GM21825 (cell line): ENCODE measurements at regions not wholly inside any gene's neighbourhood (a gene's known extent, or its start where the extent isn't known, plus 50 kb on each side); places are given as distances from the start of the nearest gene placed in this dataset.
"Not testable (repeated sequence)": the region's sequence is repeated elsewhere in the genome, so short reads cannot be mapped to it uniquely, and the experiment has no call there.

Source experiments
- ATAC-seq: cut with Tn5 transposase; IDR thresholded peaks from one replicate; pipeline ENCODE4 v1.9.1; 2021; ENCODE audit warnings: mild to moderate bottlenecking, moderate library complexity; ENCODE audit not compliant: unreplicated experiment

DNA sequence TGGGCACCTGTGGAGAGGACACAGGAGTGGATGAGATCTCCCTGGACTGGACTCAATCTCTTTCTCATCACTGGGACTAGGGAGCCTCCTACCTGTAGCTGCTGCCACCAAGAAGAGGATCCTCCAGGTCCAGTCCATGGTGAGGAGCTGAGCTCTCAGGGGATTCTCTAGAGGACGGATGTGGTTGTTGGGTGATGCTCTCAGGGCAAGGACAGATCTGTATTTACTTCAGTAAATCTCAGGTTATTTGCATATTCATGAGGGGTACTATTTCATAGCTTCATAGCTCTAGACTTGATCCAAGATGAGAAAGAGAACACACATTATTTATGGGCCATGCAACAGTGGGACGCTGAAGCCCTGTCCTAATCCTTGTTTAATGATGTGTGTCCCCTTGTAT is 159.4 kb downstream of the POTEB start:
- peak; percentile 71 for ATAC-seq

DNA sequence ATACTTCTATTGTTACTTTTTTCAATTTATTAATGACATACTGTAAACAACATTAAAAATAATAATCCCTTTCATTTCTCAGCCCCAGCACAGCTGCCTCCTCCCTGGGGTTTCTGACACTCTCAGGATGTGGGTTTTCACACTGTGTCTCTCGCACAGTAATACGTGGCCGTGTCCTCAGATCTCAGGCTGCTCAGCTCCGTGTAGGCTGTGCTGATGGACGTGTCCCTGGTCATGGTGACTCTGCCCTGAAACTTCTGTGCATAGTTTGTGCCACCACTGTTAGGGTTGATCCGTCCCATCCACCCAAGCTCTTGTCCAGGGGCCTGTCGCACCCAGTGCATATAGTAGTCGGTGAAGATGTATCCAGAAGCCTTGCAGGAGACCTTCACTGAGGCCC is 159.9 kb downstream of the POTEB start:
- ATAC-seq: peak; percentile 10

DNA sequence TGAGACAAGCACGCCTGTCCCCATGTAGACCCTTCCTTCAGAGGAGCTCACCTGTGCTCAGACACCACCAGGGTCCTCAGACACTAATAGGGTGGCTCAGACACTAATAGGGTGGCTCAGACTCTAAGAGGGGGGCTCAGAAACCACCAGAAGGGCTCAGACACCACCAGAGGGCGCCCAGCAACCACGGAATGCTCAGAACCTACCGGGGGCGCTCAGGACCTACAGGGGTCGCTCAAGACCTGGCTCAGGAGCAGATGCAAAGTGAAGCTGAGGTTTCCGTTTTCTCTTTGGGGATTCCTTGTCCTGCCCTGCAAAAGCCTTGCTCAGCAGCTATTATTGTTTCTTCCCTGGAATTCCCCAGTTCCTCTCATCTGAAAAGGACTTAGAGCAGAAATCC is 172.1 kb downstream of the POTEB start:
- peak; percentile 97 for ATAC-seq

DNA sequence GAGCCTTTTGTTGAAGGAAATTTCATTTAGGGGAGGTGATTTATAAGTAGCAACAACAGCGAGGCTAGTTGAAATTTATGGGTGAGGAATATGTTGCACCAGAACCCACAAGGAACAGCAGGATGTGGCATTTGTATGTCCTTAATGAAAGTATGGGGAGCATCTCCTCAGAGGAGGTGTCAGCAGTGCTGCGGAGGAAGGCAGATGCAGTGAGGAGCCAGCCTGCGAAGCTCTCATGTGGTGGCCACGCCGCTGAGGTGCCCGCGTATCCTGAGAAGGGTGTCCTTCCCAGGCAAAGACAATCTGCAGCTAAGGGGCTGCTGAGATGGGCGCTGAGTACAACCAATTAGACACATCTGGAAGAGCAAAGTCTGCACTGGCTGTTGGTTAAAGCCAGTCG is 178.9 kb downstream of the POTEB start:
- ATAC-seq: not testable (repeated sequence)

DNA sequence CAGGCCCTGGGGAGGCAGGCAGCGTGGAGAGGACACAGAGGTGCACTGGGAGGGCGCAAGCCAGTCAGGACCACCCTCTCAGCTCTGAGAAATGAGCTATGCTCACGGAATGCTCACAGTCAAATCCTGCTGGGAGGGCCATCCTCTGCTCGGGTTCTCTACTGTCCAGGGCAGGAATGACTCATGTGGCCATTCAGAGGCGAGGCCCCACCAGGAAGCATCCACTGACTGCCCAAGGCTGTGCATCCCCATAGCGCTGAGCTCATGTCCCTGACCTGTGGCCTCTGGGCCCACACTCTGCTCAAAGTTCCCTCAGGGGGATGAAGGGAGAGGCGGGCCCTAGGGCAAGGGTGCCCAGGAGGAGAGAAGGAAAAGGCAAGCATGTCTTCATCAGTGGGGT is 182.4 kb downstream of the POTEB start:
- ATAC-seq: not testable (repeated sequence)

DNA sequence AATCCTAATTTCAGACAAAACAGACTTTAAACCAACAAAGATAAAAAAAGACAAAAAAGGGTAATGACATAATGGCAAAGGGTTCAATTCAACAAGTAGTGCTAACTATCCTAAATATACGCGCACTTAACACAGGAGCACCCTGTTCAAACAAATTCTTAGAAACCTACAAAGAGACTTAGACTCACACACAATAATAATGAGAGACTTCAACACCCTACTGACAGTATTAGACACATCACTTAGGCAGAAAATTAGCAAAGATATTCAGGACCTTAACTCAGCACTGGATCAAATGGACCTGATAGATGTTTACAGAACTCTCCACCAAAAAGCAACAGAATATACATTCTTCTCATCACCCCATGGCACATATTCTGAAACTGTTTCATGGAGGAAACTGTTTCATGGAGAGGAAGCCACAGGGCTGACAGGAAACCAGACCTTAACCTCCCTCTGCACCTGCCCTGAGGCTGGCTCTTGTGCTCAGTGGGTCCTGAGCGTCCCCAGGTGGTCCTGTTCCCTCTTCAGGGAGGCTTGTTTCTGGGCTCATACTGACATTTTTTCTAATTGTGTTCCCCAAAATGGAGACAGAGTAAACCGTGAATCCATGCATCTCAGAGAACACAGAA is 184.9 kb downstream of the POTEB start:
- peak; percentile 68 for ATAC-seq

DNA sequence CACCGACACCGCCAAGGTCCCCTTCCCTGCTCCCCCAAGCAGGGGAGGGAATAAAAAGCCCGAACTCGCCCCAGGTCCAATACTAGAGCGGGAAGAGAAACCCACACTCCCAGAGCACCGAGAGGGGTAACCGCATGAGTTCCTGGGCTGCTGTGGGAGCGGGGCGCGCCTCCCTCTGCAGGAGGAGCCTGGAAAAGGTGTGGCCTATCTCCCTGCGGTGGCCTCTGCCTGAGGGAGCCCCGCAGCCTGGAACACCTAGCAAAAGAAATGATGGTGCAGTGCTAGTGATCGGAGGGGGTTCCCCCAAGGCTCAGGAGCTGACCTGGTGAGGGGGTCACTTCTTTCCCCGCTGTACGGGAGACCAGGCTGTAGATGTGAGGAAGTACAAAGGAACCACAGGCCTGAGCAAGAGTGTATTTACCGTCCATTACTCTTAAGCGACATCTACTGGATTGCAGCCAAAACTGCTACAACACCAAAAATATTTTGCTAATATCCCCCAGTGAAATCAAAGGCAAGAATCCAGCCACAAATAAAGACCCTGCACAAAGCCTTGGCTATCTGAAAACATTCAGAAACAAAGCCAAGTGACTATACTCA is 216.6 kb upstream of the POTEB3 start:
- ATAC-seq: peak; percentile 96

DNA sequence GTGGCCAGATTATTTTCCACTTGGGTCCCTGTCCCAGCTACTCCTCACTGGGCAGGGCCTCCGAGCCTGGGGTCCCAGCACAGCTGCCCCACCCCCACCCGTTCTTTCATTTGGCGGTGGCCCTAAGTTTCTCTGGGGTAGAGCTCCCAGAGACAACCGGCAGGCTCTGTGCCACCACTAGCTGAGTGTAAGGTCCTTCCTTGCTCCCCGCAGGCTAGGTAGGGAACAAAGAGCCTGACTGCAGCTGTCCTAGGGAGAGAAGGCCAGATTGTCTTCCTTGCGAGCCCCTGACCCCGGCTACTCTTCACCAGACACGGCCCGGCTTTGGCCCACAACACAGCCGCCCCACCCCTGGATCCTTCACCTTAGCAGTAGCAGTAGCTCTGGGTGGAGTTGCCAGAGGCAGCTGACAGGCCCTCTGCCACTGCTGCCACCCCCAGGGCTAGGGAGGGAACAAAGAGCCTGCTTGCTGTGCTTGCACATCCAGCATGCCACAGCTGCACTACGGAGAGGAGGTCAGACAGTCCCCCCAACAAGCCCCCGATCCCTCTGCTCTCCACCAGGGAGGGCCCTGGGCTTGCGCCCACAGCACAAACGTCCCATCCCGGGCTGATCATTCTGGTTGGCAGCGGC is 215.9 kb upstream of the POTEB3 start:
- peak; percentile 32 for ATAC-seq

DNA sequence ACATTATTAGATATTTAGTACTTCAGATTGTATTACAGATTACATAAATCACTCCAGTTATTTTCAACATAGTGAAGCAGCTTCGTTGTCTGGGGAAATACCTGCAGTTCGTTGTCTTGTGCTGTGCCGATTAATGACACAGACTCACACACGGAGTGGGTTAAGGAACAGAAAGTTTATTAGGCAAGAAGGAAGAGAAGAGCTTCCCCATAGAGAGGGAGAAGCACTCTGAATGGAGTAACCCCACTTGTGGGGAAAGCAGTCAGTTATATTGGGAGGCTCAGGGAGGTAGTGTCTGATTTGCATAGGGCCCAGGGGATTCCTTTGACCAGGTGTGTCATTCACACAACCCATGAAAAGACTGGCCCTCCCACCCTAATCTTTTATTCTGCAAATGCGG is 213.4 kb upstream of the POTEB3 start:
- not testable (repeated sequence) for ATAC-seq

DNA sequence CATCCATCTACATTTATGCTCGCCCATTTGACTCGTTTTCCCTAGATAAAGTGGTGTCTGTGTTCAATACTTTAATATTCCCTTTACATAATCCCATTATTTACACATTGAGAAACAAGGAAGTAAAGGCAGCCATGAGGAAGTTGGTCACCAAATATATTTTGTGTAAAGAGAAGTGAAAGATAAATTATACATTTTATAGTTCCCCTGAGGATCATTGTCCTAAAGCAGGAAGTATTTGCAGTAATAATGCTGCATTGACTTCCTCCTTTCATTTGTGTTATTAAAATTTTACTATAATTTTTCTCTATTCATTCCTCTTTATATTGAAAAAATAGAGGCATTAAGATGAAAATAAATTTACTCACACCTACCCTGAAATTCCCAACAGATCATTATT is 198.5 kb upstream of the POTEB3 start:
- ATAC-seq: not testable (repeated sequence)

DNA sequence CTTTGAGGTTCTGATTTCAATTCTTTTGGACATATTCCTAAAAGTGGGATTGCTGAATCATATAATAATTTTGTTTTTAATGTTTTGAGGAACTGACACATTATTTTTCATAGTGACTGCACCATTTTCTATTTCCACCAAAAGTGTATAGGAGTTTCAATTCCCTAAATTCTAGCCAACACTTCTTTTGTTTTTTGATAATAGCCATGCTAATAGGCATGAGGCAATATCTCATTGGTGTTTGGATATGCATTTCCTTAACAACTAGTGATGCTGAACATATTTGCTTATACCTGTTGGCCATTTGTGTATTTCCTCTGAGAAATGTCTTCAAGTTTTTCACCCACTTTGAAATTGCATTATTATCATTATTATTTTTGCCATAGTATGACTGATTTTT is 186.4 kb upstream of the POTEB3 start:
- ATAC-seq: not testable (repeated sequence)

DNA sequence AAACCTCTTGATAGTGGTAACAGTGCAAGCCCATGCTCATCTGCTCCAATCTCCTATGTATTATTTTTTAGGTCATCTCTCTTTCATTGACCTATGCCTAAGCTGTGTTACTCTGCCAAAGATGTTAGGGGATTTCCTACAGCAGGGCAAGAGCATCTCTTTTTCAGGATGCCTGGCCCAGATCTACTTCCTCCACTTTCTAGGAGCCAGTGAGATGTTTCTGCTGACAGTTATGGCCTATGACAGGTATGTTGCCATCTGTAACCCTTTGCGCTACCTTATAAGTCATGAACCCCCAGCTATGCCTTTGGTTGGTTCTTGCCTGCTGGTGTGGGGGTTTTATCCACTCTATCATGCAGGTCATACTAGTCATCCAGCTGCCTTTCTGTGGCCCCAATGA is 168.9 kb upstream of the POTEB3 start:
- ATAC-seq: not testable (repeated sequence)

DNA sequence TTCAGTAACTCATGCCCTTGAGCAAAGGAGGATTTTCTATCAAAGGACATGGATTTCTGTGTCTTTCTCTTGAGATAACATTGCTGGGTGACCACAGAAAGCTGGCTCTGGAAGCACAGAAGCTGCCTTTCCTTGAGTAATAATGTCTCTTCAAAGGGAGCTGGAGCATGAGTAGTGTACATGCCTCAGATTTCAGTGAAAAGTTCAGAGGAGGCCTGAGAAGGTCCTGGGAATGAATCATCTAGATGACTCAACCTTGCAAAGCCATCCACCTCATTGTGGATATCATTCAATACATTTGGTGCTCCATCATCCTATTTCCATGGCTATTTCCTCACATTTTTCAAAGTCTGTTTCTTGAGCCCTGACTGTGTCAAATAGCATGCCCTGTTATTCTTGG is 125.1 kb upstream of the POTEB3 start:
- ATAC-seq: not testable (repeated sequence)

DNA sequence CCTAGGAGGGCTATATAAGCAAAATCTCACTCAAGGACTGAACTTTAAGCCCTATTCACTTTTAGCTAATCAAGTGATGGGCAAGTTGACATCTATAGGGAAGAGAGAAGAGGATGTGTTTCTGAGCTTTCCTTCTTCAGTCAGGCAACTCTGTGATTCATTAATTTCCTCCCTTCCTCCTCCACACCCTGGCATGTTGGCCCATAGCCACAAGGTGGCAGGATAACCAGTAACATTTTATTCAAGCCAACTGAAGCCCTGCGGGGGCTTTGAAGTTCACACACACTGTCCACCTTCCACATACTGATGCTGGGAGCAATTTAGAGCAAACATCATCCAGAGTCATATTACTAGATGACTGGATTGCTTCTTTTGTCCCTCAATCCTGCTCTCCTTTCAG is 111.5 kb upstream of the POTEB3 start:
- ATAC-seq: peak; percentile 96

DNA sequence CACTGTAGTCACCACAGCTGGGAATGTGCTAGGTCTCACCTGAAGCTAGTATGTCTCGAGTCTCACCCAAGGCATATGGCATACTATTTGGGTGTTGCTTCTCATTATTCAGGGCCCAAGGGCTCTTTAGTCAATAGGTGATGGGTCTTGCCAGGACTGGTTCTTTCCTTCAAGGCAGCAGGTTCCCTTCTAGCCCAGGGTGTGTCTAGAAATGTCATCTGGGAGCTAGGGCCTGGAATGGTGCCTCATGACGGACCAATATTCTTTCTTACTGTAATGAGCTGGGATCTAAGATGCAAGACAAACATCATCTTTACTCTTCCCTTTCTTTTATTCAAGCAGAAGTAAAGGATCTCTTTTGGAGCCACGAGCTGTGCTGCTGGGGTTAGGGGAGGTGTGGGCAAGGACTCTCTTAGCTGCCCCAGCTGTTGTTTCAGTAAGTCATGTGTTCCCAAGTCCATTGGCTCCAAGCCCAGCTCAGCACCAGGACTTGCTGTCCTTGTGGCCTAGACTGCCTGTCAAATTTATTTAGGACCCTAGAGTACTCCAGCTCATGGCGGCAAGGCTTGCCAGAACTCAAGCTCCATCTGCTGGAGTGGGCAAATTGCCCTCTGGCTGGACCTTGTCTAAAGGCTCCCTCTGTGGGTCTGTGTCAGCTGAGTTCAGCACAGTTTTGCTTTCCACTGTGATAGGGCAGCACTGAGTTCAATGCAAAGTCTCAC is 106.0 kb upstream of the POTEB3 start:
- ATAC-seq: not testable (repeated sequence)

DNA sequence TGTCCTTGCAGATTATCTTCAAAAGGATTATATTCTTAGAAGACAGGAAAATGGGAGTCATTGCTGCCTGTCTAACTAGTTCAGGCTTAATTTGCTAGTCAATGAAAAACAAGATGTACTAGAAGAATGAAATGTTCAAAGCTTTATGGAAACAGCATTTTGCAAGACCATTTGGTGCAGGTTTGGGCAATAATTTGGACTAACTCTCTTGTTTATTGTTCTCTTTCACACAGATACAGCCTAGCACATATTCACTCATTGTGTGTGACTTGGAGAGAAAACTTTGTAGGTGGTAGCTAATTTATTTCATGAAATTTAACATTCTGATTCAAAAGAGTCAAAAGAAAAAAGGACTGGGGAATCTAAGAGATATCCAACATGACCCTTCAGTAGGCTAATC is 92.5 kb upstream of the POTEB3 start:
- not testable (repeated sequence) for ATAC-seq

DNA sequence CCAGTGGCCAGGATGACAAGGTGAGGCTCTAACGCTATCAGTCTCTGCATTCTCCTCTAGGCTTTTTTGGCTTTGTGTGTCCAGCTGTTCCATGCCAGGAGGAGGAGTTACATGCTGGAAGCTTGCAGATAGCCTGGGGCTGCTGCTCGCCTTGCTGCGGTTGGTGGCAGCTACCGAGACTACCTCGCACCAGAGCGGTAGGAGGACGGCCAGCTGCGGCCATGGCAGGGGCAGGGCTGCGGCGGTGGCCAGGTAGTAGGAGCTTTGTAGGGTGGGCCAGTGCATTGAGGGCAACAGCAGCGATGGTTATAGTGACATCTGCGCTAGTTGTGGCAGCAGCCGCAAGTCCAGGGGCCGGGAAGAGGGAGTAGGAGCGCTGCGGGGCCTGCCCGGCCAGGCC is 75.9 kb upstream of the POTEB3 start:
- not testable (repeated sequence) for ATAC-seq

DNA sequence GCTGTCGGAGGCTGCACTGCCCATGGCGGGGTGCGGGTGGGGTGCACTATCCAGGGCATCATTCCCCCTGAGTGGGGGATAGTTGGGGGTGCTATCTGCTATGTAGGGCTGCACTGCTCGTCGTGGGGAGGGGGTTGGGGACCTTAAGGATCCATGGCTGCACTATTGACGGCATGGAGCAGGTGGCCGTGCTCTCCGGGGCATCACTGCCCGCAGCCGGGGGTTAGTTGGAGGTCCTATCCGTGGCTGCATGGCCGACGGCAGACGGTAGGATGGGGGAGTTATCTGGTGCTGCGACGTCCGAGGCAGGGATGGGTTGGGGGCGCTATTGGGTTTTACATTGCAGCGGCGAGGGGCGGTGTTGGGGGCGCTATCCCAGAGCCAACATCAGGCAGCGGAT is 75.0 kb upstream of the POTEB3 start:
- not testable (repeated sequence) for ATAC-seq

DNA sequence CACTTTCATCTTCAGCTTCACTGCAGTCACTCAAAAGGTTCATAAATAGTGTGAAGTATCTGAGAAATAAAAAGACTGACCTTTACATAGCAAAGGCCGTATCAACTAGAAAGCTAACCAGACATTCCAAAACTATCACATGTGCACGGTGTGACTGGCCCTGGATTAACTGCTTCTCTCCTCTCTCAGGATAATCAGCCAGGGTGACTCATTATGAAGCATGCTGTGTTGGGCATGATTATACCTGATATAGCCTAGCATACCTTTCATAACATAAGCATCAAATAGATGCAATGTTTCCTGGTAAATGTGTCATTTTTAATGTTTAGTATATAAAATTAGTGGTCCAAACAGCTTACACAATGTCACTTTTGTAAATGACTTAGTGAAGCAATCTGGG is 62.7 kb upstream of the POTEB3 start:
- ATAC-seq: not testable (repeated sequence)
